ENCODE measurements at regions not wholly inside any gene's neighbourhood (a gene's known extent, or its start where the extent isn't known, plus 50 kb on each side); places are given as distances from the start of the nearest gene placed in this dataset.

DNA sequence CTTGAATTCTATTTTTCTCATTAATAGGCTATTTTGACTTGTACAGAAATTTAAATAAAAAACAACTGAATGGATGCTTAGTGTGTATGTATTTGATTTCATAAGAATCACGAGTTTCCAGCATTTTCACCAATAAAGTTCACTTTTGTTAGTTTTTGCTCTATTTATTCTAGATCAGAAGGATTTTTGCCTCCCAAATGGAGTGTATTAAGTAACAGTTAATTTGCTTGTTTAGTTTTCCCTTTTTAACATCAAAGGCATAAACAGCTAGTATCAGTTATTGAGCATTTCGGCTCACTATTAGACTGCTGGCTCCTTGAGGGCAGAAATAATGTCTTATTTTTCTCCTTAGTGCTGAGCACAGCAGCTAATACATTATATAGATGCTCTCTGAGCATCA lies 414.1 kb downstream of the FGF9 start (continued):
- TF ChIP-seq, protein P1, sequence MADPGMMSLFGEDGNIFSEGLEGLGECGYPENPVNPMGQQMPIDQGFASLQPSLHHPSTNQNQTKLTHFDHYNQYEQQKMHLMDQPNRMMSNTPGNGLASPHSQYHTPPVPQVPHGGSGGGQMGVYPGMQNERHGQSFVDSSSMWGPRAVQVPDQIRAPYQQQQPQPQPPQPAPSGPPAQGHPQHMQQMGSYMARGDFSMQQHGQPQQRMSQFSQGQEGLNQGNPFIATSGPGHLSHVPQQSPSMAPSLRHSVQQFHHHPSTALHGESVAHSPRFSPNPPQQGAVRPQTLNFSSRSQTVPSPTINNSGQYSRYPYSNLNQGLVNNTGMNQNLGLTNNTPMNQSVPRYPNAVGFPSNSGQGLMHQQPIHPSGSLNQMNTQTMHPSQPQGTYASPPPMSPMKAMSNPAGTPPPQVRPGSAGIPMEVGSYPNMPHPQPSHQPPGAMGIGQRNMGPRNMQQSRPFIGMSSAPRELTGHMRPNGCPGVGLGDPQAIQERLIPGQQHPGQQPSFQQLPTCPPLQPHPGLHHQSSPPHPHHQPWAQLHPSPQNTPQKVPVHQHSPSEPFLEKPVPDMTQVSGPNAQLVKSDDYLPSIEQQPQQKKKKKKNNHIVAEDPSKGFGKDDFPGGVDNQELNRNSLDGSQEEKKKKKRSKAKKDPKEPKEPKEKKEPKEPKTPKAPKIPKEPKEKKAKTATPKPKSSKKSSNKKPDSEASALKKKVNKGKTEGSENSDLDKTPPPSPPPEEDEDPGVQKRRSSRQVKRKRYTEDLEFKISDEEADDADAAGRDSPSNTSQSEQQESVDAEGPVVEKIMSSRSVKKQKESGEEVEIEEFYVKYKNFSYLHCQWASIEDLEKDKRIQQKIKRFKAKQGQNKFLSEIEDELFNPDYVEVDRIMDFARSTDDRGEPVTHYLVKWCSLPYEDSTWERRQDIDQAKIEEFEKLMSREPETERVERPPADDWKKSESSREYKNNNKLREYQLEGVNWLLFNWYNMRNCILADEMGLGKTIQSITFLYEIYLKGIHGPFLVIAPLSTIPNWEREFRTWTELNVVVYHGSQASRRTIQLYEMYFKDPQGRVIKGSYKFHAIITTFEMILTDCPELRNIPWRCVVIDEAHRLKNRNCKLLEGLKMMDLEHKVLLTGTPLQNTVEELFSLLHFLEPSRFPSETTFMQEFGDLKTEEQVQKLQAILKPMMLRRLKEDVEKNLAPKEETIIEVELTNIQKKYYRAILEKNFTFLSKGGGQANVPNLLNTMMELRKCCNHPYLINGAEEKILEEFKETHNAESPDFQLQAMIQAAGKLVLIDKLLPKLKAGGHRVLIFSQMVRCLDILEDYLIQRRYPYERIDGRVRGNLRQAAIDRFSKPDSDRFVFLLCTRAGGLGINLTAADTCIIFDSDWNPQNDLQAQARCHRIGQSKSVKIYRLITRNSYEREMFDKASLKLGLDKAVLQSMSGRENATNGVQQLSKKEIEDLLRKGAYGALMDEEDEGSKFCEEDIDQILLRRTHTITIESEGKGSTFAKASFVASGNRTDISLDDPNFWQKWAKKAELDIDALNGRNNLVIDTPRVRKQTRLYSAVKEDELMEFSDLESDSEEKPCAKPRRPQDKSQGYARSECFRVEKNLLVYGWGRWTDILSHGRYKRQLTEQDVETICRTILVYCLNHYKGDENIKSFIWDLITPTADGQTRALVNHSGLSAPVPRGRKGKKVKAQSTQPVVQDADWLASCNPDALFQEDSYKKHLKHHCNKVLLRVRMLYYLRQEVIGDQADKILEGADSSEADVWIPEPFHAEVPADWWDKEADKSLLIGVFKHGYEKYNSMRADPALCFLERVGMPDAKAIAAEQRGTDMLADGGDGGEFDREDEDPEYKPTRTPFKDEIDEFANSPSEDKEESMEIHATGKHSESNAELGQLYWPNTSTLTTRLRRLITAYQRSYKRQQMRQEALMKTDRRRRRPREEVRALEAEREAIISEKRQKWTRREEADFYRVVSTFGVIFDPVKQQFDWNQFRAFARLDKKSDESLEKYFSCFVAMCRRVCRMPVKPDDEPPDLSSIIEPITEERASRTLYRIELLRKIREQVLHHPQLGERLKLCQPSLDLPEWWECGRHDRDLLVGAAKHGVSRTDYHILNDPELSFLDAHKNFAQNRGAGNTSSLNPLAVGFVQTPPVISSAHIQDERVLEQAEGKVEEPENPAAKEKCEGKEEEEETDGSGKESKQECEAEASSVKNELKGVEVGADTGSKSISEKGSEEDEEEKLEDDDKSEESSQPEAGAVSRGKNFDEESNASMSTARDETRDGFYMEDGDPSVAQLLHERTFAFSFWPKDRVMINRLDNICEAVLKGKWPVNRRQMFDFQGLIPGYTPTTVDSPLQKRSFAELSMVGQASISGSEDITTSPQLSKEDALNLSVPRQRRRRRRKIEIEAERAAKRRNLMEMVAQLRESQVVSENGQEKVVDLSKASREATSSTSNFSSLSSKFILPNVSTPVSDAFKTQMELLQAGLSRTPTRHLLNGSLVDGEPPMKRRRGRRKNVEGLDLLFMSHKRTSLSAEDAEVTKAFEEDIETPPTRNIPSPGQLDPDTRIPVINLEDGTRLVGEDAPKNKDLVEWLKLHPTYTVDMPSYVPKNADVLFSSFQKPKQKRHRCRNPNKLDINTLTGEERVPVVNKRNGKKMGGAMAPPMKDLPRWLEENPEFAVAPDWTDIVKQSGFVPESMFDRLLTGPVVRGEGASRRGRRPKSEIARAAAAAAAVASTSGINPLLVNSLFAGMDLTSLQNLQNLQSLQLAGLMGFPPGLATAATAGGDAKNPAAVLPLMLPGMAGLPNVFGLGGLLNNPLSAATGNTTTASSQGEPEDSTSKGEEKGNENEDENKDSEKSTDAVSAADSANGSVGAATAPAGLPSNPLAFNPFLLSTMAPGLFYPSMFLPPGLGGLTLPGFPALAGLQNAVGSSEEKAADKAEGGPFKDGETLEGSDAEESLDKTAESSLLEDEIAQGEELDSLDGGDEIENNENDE (IDR thresholded peaks at IDR 0.05; ENCODE audit: insufficient replicate concordance, low read length): no peak
- TF ChIP-seq CEBPB (IDR thresholded peaks at IDR 0.05; ENCODE audit: low read depth, low read length) (no peak), TAF7 (optimal IDR thresholded peaks at IDR 0.05; ENCODE audit: borderline replicate concordance, low read depth, low read length) (no peak), MAFK (IDR thresholded peaks at IDR 0.05; ENCODE audit: low read depth, low read length) (no peak), GTF2F1 (IDR thresholded peaks at IDR 0.05; ENCODE audit: borderline replicate concordance, low read depth, low read length) (no peak)
